Ovary (tissue), 7 donors: ENCODE measurements at regions not wholly inside any gene's neighbourhood (a gene's known extent, or its start where the extent isn't known, plus 50 kb on each side); places are given as distances from the start of the nearest gene placed in this dataset.

Source experiments
- DNase-seq, 5 donors: peaks; one replicate each; pipeline ENCODE4 v3.0.0-alpha.2; 2019 to 2020
- H3K27ac ChIP-seq, 2 donors: fragments of 200-600 bp; one replicate each; pipeline versions ENCODE4 v1.5.1 to v1.8.0; 2019 to 2022
- H3K27me3 ChIP-seq: fragments of 200-600 bp; one replicate; pipeline ENCODE4 v1.8.0; 2022
- H3K36me3 ChIP-seq: fragments of 200-600 bp; sonication (generic); one replicate; pipeline ENCODE4 v1.5.1; 2019
- H3K4me1 ChIP-seq: one replicate; pipeline ENCODE4 v1.8.1; 2013; ENCODE audit warnings: mild to moderate bottlenecking, moderate library complexity; ENCODE audit not compliant: insufficient read depth
- H3K4me3 ChIP-seq: fragments of 200-600 bp; sonication (generic); one replicate; pipeline ENCODE4 v1.5.1; 2017
- H3K9me3 ChIP-seq, 2 donors: fragments of 200-600 bp in 1 of 2; sonication (generic) in 1 of 2; one replicate each; pipeline versions ENCODE4 v1.5.1 to v1.8.1; 2013 to 2019; ENCODE audit warnings: mild to moderate bottlenecking in 1 of 2, moderate library complexity in 1 of 2
- CTCF ChIP-seq, 3 donors: fragments of 450-650 bp in 2 of 3; fragments of 200-600 bp in 1 of 3; IDR thresholded peaks; one replicate each; pipeline versions ENCODE4 v1.5.1 to v1.8.0; 2016 to 2022; ENCODE audit warnings: antibody characterized with exemption in 3 of 3, mild to moderate bottlenecking in 1 of 3
- EP300 ChIP-seq: sonication (generic); formaldehyde crosslinking; IDR thresholded peaks from one replicate; pipeline ENCODE4 v1.6.1; 2017; ENCODE audit warnings: antibody characterized with exemption
- POLR2A ChIP-seq: fragments of 450-650 bp; IDR thresholded peaks from one replicate; pipeline ENCODE4 v1.6.1; 2017; ENCODE audit warnings: antibody characterized with exemption, mild to moderate bottlenecking, moderate library complexity
- WGBS, 3 donors: extraction: QIAGEN DNeasy Blood & Tissue Kit in 1 of 3; methylation state at CpG; one replicate each; pipeline versions ENCODE4 v1.1.5 to v1.1.7; 2013 to 2017; 5-methylcytosine and 5-hydroxymethylcytosine counted together
- intact Hi-C, 4 donors: fragments of 100-400 bp; cut with DNase I; formaldehyde crosslinking; loops; one replicate each; pipeline versions ENCODE4 v1.11.0 to v1.15.1; 2022 to 2023
- donor health status: DM: no; HTN: no; CAD: no; lungs with moderate emphysema.
- donor health status: DM: no; HTN: no; CAD: no.
- donor health status: Bipolar disorder and iron deficiency.
- donor health status: DM: no; HTN: no; CAD: no.
- donor health status: DM: yes; HTN: yes; CAD: no.

GRCh38 chr10:33073641-33074415, 115.8 kb upstream of the ITGB1 start:
- Histone ChIP-seq H3K9me3 (no peaks in the 10 kb centered on the region), H3K4me3 (no peak overlapping the region), H3K4me1 (peaks cover 3% of the 10 kb centered on the region), H3K36me3 (no peaks in the 10 kb centered on the region), H3K27ac (no peak overlapping the region), H3K27me3 (no peaks in the 10 kb centered on the region)
- WGBS, 3 donors: 59 to 67% (median 66%) methylated on average over 10 of the region's 10 CpGs
- intact Hi-C loops: no loop called here
- TF ChIP-seq EP300 (no peak), POLR2A (no peak), CTCF (IDR thresholded peaks at IDR 0.05) (no peak)
- DNase-seq: no peak

- no peaks in the 10 kb centered on the region for H3K9me3 ChIP-seq
- H3K27ac ChIP-seq: no peak overlapping the region
- no peak for DNase-seq
- H3K4me1 ChIP-seq: peaks cover 3% of the 10 kb centered on the region
- WGBS, 3 donors: 77 to 85% (median 77%) methylated on average over 2 of the region's 2 CpGs
- no peak for TF ChIP-seq EP300
- no peak for TF ChIP-seq CTCF (IDR thresholded peaks at IDR 0.05)
- no peak for TF ChIP-seq POLR2A
- no peak overlapping the region for H3K4me3 ChIP-seq
- intact Hi-C loops: no loop called here
- no peaks in the 10 kb centered on the region for H3K36me3 ChIP-seq
- H3K27me3 ChIP-seq: no peaks in the 10 kb centered on the region
Measured at GRCh38 chr10:33071857-33072256, 113.8 kb upstream of the ITGB1 start.

- intact Hi-C loops: no loop called here
- TF ChIP-seq CTCF (IDR thresholded peaks at IDR 0.05) (no peak), POLR2A (no peak), EP300 (no peak)
- DNase-seq: no peak
- Histone ChIP-seq H3K4me1 (peaks cover 3% of the 10 kb centered on the region), H3K27me3 (no peaks in the 10 kb centered on the region), H3K36me3 (no peaks in the 10 kb centered on the region), H3K4me3 (no peak overlapping the region), H3K9me3 (no peaks in the 10 kb centered on the region), H3K27ac (no peak overlapping the region)
- WGBS, 3 donors: 92 to 98% (median 94%) methylated on average over 6 of the region's 6 CpGs
Measured at GRCh38 chr10:33070101-33070500, 112.1 kb upstream of the ITGB1 start.

- H3K27ac ChIP-seq: no peak overlapping the region
- 64 to 74% (median 66%) methylated on average over 2 of the region's 2 CpGs for whole genome bisulfite sequencing, 3 donors
- intact Hi-C loops: no loop called here
- H3K9me3 ChIP-seq: no peaks in the 10 kb centered on the region
- no peak for TF ChIP-seq CTCF (IDR thresholded peaks at IDR 0.05)
- TF ChIP-seq EP300: no peak
- TF ChIP-seq POLR2A: no peak
- H3K4me1 ChIP-seq: no peaks in the 10 kb centered on the region
- no peak overlapping the region for H3K4me3 ChIP-seq
- H3K27me3 ChIP-seq: no peaks in the 10 kb centered on the region
- H3K36me3 ChIP-seq: no peaks in the 10 kb centered on the region
- DNase-seq: no peak
Measured at GRCh38 chr10:33067917-33068316, 109.9 kb upstream of the ITGB1 start.
